ENCODE measurements at regions not wholly inside any gene's neighbourhood (a gene's known extent, or its start where the extent isn't known, plus 50 kb on each side); places are given as distances from the start of the nearest gene placed in this dataset.

GRCh38 chr2:11912980-11913379, 166.5 kb downstream of the LPIN1 start:
- no peak for TF ChIP-seq YY1 (IDR thresholded peaks at IDR 0.05; ENCODE audit: insufficient read depth, insufficient read length)
- TF ChIP-seq SUZ12 (IDR thresholded peaks at IDR 0.05; ENCODE audit: extremely low read depth, insufficient read depth, insufficient read length): no peak
